ENCODE measurements at regions not wholly inside any gene's neighbourhood (a gene's known extent, or its start where the extent isn't known, plus 50 kb on each side); places are given as distances from the start of the nearest gene placed in this dataset.

GRCh38 chr7:46710927-46711326, 789.9 kb upstream of the IGFBP3 start:
- DNase-seq, result no peak

GRCh38 chr7:46707973-46708372, 786.9 kb upstream of the IGFBP3 start:
- no peak for DNase-seq

GRCh38 chr7:46705386-46706255, 784.5 kb upstream of the IGFBP3 start:
- no peak for DNase-seq

- no peak for DNase-seq
Observed at GRCh38 chr7:46696741-46697140, 775.7 kb upstream of the IGFBP3 start.

GRCh38 chr7:46695051-46695708, 774.1 kb upstream of the IGFBP3 start:
- DNase-seq, result no peak

DNA sequence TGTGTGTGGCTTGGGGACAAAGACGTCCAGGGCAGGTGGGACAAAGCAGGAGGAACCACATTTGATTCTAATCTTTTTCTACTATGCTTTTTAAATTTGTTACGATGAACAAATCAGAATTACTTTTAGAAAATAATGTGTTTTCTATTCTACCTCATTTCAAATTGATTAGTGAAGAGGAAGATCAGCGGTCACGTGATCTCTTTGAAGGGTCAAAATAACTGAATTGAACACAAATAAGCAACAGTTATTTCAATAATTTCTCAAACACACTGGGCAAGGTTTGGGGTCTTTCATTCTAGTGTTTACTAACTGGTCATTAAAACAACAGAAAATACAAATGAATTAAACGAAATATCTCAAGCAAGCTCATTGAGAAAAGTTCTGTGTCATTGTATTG, 773.0 kb upstream of the IGFBP3 start:
- DNase-seq, result no peak

GRCh38 chr7:46687203-46687602, 766.1 kb upstream of the IGFBP3 start:
- no peak for DNase-seq

DNA sequence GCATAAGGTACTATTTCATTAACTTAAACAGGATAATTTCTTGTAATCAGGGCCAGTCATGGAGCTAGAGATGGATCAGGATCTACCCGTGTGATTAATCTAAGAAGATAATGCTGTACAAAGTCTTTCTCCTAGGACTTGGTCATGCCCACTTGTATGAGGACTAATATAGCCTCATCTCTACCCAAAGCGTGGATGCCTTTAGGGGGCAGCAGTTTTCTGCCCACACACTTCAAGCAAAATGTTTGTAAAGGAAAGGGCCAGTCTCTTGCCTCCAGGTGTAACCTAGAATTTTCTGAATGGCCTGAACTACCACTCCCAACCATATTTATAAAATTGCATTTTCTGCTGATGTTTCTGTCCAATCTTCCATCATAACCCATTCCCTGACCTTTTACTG, 764.0 kb upstream of the IGFBP3 start:
- no peak for DNase-seq

- no peak for DNase-seq
Observed at GRCh38 chr7:46682836-46683624, 762.0 kb upstream of the IGFBP3 start.

DNA sequence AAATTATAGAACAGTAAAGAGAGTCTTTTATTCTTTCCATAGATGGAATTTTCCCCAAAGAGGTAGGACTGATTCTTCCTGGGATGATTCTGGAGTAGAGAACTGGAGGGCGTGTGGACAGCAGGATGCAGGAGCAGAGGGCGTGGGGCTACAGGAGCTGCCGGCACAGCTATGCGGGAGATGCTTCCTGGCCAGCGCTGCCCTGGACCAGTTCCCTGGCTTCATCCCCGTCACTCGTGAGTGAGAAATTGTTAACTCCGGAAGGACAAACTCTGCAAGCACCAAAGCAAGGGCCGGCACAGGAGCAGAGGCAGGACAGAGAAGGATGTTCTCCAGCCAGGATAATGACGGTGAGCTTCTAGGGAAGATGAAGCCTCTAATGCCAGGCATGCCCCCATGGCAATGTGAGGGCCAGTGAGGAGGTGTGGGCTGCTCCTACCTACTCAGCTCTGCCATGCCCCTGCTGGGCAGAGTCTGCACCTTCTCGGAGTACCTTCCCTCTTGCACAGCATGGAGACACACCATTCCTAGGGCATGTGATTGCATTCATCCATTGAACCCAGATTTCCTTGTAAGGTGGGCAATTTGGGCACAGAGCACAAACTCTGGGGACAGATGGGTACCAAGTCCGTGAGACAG, 760.9 kb upstream of the IGFBP3 start:
- no peak for DNase-seq

DNA sequence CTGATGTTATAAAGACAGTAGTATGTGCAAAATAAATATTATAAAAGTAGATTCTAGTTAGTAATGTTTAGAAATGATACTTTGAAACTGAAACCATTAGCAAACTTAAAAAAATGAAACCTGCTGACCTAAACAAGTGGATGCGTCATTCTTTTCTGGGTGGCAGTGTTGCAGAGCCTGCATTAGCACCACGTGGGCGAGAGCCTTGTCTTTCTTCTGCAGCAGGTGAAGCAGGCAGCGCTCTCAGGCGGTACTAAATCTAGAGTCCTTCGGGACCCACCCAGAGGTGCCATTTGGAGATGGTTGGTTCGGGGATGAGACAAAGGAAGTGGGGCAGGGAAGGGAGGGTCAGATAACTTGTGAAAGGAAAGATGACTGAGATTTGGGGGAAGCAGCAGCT, 759.1 kb upstream of the IGFBP3 start:
- no peak for DNase-seq

GRCh38 chr7:46679671-46680070, 758.6 kb upstream of the IGFBP3 start:
- DNase-seq, result no peak

DNA sequence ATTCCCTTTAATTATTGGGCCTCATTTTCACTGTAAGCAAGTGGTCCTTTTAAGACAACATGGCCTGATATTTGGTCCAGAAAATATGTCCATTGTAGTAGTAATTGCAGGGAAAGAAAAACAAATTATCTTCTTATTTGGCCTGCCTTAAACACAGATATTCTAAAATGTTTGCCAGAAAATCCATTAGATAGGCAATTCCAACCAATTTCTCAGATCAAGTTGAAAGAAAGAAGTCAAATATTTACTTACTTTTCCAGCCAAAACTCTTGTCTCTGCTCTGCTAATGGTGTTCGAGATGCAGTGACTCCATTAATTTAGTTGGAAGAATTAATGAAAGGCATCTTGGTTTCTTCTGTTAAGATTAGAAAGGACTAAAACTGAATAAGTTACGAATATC, 757.3 kb upstream of the IGFBP3 start:
- DNase-seq, result no peak

GRCh38 chr7:46675456-46675855, 754.4 kb upstream of the IGFBP3 start:
- DNase-seq, result no peak

- DNase-seq, result no peak
Observed at GRCh38 chr7:46672861-46673260, 751.8 kb upstream of the IGFBP3 start.

GRCh38 chr7:46671108-46671769, 750.2 kb upstream of the IGFBP3 start:
- DNase-seq, result no peak

DNA sequence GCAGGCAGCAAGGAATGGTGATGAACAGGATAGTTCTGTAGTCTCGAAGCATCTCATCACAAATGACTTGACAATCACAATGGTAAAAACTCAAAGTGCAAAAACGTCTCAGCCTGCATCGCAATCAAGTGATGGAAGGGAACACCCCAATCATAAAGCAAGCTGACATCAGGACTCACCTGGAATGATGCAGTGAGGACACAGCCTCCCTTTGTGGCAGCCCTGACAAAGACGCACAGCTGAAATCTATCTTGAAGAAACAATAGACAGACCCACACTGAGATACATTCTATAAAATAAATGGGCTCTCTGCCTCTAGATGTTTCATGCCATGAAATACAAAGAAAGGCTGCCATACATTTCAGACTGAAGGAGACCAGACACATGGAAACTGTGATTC, 748.0 kb upstream of the IGFBP3 start:
- no peak for DNase-seq

DNA sequence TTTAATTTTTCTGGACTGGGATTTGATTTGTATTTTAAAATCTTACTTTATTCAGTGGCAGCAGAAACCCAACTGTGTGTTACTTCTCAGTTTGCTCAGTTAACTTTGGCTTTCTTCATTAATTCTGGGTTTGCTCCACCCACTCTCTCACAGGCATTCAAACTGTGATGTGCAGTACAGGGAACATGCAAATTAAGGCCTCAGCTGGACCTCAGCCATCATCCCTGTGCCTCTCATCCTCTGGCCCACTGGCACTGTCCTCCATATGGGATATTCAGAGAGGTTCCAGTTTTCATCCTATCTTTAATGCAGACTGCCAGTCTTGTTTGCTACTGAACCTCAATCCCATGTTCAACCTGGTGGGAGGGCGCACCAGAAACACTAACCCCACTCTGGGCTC, 743.4 kb upstream of the IGFBP3 start:
- no peak for DNase-seq

DNA sequence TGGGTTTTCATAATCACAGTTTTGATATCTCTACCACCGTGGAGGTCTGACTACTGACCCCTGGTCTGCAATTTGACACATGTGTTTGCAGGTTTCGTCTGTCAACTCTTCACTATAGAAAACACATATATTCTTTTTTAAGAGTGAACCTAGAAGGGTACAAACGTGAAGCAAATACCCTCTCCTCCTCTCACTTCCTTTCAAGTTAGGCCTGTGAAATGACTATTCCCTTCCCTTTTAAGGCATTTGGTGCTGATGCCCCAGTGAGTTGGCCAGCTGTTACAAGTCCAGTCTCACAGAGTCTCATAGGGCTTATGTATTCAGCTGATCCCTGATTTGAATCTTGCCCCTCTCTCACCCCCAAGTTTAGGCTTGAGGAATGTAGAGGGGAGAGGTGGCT, 742.0 kb upstream of the IGFBP3 start:
- DNase-seq, result no peak

DNA sequence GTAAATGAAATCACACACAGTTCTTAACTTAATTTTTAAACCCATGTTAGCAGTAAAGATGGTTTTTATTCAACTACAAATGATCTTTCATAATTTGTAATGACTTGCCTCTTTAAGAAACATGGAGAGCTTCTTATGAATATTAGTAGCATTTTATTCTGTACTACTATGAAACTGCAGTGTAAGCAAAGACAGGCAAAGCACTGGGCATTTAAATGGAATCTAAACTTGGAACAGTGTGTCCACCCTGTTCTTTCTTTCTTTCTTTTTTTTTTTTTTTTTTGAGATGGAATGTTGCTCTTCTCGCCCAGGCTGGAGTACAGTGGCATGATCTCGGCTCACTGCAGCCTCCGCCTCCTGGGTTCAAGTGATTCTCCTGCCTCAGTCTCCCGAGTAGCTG, 740.4 kb upstream of the IGFBP3 start:
- DNase-seq, result no peak

- DNase-seq, result no peak
Observed at GRCh38 chr7:46660402-46660980, 739.4 kb upstream of the IGFBP3 start.

- no peak for DNase-seq
Observed at GRCh38 chr7:46658281-46658680, 737.2 kb upstream of the IGFBP3 start.
